Left lobe of liver (tissue), 2 donors: ENCODE measurements at regions not wholly inside any gene's neighbourhood (a gene's known extent, or its start where the extent isn't known, plus 50 kb on each side); places are given as distances from the start of the nearest gene placed in this dataset.

Experiments used
- ATAC-seq: fragments of 200-7000 bp; cut with Tn5 transposase; one replicate; pipeline ENCODE4 v1.9.1; 2020; ENCODE audit warnings: mild to moderate bottlenecking, moderate library complexity
- DNase-seq: peaks from one replicate; pipeline ENCODE4 v3.0.0-alpha.2; 2020; ENCODE audit warnings: low spot score
- donor health status: DM: no; HTN: no; CAD: no; lungs with moderate emphysema.
- donor health status: DM: no; HTN: yes; CAD: no.

GRCh38 chr15:66900586-66901310, 164.7 kb upstream of the SMAD3 start:
- DNase-seq: no peak
- no peak for ATAC-seq

- ATAC-seq (no peak), DNase-seq (no peak)
Measured at GRCh38 chr15:66901336-66902100, 163.9 kb upstream of the SMAD3 start.

- ATAC-seq: no peak
- DNase-seq: no peak
Measured at GRCh38 chr15:66905185-66905584, 160.2 kb upstream of the SMAD3 start.

GRCh38 chr15:66905954-66906353, 159.4 kb upstream of the SMAD3 start:
- no peak for ATAC-seq
- DNase-seq: no peak

- ATAC-seq: no peak
- no peak for DNase-seq
Measured at GRCh38 chr15:66906668-66907614, 158.5 kb upstream of the SMAD3 start.

- DNase-seq (no peak), ATAC-seq (peak; percentile 46)
Measured at GRCh38 chr15:66907826-66908743, 157.3 kb upstream of the SMAD3 start.

GRCh38 chr15:66908744-66909095, 156.7 kb upstream of the SMAD3 start:
- DNase-seq (no peak), ATAC-seq (no peak)

GRCh38 chr15:66909381-66909890, 156.0 kb upstream of the SMAD3 start:
- no peak for DNase-seq
- no peak for ATAC-seq

GRCh38 chr15:66911131-66911700, 154.2 kb upstream of the SMAD3 start:
- ATAC-seq: no peak

GRCh38 chr15:66912001-66912400, 153.4 kb upstream of the SMAD3 start:
- DNase-seq (no peak), ATAC-seq (no peak)

More at GRCh38 chr15:66911131-66911700, 154.2 kb upstream of the SMAD3 start:
- DNase-seq: no peak

- no peak for ATAC-seq
- DNase-seq: no peak
Measured at GRCh38 chr15:66912441-66912840, 153.0 kb upstream of the SMAD3 start.

GRCh38 chr15:66917904-66918448, 147.4 kb upstream of the SMAD3 start:
- ATAC-seq (no peak), DNase-seq (no peak)

GRCh38 chr15:66919421-66919820, 146.0 kb upstream of the SMAD3 start:
- ATAC-seq (no peak), DNase-seq (no peak)

GRCh38 chr15:66921319-66921915, 144.0 kb upstream of the SMAD3 start:
- DNase-seq (no peak), ATAC-seq (no peak)

GRCh38 chr15:66922608-66923007, 142.8 kb upstream of the SMAD3 start:
- DNase-seq (no peak), ATAC-seq (no peak)

GRCh38 chr15:66923438-66923881, 141.9 kb upstream of the SMAD3 start:
- peak; percentile 79 for ATAC-seq
- DNase-seq: no peak

- no peak for DNase-seq
- no peak for ATAC-seq
Measured at GRCh38 chr15:66924889-66925288, 140.5 kb upstream of the SMAD3 start.

GRCh38 chr15:66925721-66926120, 139.7 kb upstream of the SMAD3 start:
- ATAC-seq: no peak
- DNase-seq: no peak
